Stimulated activated CD4-positive, alpha-beta T cell treated with anti-CD3 and anti-CD28 coated beads, Interleukin-1b, Interleukin-23, amount 100 ng/mL, for 4 hours (primary cell): ENCODE measurements at regions not wholly inside any gene's neighbourhood (a gene's known extent, or its start where the extent isn't known, plus 50 kb on each side); places are given as distances from the start of the nearest gene placed in this dataset.
A peak's percentile ranks its signal among the peaks of the same experiment; 100 is the strongest.
"Not testable (repeated sequence)": the region's sequence is repeated elsewhere in the genome, so short reads cannot be mapped to it uniquely, and the experiment has no call there.

Experiments
- DNase-seq, 2 donors: peaks; one replicate each; pipeline ENCODE4 v3.0.0-alpha.2; 2020; ENCODE audit warnings: low read depth in 2 of 2

DNA sequence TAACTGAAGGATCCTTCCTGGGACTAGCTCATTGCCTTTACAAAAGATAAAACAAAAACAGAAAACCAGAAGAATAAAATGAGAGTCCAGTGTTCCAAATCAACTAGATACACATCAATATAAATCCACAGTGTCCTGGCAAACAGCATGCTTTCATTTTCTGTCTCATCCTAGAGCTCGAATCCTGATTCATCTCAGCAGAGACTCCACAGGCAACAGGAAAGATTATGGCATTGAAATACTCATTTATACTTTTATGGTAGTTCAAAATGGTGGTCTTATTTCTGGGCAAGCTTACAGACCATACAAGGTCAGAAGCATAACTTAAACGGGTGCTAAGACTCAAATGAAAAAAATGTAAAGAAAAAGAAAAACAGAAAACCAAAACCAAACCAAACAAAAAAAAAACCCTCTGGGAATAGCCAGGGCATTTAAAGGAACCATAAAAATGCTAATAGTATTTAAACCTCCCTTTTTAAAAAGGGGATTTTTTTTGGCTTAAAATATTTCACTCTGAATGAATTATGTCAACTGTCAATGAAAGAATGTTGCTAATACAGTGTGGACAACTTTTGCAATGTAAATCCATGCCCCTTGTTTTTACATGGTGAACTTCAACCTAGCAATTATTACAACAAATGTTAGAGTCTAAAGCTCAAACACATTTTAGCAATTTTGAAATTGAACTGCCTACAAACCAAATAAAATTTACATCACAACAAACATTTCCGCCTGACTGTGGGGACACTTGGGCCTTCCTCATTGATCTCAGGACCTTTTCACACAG, 57.9 kb downstream of the GPR101 start:
- DNase-seq: no peak

DNA sequence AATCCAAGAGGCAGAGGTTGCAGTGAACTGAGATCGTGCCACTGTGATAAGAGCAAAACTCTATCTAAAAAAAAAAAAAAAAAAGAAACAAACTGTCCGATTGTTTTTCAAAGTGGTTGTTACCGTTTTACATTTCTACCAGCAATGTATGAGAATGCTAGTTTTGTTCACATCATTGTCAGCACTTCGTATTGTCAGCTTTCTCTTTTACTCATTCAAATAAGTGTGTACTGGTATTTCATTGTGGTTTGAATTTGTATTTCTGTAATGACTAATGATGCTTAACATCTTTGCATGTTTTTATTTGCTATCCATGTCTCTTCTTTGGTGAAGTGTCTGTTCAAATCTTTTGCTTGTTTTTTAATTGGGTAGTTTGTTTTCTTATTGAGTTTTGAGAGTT, 65.8 kb downstream of the GPR101 start:
- DNase-seq: no peak

DNA sequence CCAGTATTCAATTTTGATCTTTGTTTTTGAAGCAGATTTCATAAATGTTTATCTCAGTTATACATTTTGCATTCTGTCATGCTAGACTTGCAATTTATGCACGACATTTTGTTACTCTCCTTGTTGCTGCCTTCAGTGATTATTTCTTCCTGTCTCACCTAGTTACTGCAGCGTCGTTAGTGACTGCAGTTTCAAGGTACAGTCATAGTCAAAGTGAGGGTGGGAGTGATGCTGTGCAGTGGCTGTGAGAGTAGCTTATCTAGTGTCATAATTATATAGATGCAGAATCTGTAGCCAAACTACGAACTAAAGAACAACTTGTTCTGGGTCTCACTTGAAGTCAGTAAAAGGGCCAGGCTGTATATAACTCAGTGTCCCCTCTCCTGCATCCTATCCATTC, 69.8 kb downstream of the GPR101 start:
- no peak for DNase-seq

DNA sequence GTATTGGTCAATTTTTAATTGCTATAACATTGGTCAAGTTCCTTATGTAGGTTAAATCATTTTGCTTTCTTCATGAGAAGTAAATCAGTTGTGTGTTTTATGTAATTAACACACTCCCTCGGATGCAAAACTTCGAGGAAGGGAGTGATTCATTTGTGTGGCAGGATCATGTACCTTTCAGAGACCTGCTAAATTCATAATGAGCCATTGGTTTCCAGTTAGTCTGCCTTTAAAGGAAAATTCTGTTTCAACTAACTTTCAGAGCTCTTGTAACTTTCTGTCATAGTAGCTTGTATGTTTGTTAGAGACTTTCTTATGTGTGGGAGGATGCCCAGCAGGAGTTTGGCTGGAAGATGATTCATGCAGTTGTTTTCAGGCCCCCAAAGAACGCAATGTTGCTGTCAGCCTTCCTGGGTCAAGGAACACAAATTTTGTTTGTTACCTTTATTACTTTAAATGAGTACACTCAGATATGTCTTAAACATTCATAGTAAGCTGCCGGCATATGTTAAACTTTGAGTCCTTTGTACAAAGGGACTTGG, 72.1 kb downstream of the GPR101 start:
- no peak for DNase-seq

DNA sequence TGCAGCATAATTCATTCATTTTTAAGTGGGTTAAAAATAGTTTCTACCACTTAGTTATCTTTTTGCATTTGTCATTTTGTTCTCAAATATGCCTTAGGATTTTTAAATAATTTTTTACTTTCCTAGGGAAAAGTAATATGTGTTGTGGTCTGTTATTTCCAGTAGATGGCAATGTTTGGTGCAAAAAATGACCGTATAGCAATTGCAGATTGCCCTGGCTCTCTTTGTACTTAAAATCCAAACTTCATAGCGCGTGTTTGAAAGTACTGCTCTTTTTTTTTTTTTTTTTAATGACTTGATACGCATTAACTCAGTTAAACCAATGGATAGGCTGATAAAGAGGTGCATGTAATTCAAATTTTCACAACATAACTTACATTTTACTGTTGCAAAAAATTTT, 74.4 kb upstream of the RBMX start:
- no peak for DNase-seq

DNA sequence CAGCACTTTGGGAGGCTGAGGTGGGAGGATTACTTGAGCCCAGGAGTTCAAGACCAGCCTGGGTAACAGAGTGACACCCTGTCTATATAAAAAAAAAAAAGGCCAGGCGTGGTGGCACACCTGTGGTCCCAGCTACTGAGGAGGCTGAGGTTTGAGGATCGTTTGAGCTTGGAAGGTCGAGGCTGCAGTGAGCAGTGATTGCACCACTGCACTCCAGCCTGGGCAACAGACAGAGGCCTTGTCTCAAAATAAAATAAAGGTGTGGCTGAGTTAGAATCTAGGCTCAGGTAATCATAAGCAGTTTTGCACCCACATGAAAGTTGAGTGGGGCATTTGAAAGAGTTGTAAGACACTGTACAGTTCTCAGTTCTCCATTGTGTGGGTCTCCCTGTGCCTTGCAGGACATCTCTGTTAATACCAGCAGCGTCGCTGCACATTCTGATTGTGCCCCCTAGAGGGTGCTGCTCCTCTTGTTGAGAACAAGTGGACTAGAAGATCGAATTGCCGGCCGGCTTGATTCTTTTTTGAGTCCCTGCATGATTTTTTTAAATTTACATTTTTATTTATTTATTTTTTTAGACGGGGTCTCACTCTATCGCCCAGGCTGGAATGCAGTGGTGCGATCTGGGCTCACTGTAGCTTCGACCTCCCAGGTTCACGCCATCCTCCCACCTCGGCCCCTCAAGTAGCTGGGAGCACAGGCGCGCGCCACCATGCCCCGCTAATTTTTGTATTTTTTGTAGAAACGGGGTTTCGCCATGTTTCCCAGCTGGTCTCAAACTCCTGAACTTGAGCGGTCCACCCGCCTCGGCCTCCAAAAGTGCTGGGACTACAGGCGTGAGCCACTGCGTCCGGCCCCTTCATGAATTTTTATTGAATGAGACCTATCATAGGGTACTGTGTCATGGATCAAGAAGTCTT, 73.6 kb upstream of the RBMX start:
- peak; percentile 30 to 35 for DNase-seq

DNA sequence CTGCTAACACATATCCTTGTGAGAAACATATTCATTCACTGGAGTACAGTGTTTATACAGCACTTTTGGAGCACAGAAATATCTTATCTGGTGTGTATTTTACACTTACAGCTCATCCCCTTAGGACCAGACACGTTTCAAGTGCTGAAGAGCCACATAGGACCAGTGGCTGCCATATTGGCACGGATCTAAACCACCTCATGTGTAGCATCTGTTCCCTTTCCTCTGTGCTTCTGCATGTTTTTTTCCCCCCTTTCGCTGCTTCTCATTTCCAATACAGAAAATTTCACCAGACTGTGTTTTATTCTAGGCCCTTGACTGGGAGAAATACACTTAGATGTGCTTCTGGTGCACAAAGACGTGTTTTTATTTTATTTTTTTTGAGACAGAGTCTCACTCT, 69.7 kb upstream of the RBMX start:
- DNase-seq: no peak

DNA sequence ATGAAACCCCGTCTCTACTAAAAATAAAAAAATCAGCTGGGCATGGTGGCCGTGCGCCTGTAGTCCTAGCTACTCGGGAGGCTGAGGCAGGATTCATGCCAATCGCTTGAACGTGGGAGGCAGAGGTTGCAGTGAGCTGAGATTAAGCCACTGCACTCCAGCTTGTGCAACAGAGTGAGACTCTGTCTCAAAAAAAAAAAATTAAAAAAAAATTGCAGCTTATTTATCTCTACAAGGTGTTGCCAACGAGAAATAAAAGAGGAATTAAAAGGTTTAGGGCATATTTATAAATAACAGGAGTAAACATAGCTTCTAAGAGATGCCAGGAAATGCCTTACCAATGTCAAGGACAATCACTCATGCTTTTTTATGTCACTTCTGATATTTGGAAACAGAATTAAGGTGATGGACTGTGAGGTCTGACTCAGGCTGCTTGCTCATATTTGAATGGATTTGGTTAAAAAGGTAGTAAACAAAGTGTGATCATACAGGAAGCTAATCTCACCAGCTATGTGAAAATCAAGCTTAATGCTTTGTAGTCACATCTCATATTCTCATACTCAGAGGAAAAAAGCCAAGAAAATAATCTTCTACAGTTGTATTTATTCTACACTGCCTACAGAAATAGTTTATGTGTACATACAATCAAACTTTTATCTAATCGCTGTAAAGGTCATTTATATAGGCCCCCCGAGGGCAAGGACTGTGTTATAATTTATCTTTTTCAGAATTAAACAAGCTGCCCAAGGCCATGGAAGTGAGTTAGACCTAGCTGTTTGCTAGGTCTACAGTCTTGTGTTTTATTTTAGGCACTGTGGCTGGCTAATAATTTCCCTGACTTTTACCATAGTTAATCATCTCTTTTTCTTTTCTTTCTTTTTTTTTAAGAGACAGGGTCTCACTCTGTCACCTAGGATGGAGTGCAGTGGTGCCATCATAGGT, 61.1 kb upstream of the RBMX start:
- no peak for DNase-seq

DNA sequence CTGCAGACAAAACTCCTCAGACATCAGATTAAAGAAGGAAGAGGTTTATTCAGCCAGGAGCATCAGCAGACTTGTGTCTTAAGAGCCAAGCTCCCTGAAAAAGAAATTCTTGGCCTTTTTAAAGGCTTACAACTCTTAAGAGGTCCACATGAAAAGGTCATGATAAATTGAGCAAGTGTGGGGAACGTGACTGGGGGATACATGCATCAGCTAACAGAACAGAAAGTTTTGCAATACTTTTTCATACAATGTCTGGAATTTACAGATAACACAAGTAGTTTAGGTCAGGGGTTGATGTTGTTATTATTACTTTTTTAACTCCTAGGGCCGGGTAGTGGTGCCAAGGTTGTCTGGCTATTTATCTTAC, 55.6 kb upstream of the RBMX start:
- DNase-seq: no peak

DNA sequence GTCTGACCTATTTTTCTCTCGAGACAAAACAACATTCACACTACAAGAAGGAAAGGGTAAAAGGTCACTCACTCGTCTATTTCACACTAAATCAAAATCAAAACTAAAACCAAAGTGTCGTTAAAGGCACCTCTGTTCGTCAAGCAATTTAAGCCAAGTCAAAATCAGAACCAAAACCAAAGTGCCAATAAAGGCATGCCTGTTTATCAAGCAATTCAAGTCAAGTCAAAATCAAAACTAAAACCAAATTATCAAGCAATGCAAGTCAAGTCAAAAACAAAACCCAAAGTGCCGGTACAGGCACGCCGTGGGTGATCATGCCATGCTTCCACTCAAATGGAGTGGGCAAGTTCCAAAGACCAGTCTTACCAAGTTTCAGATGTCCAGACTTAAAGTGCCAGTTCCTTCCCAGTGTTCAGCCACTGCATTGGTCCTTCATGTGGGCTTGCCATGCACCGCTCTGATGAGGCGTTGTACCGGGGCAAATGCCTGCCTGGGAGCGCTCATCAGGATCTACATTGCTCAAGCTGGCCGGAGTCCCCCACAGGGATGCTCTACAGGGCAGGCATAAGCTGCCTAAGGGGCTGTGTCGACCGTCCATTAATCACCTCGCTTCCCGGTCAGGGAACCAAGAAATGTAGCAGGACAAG, 55.1 kb upstream of the RBMX start:
- not testable (repeated sequence) for DNase-seq

DNA sequence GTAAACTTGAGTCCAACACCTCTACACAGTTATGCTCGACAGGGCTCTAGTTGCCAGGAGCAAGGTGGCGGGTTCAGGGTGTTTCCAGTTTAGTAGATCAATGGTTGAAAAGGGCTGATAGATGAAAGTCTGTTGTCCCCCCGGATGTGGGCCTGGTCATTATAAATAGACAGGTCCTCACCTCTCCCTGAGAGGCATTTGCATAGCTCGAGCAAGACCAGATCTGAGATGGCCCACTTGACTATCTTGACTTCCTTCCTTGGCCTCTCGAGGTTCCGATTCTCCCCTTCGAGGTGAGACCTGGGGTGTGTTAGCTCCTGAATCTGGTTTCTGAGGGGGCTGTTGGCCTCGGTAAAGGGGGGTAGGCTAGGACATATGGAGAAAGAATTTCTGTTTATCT, 54.1 kb upstream of the RBMX start:
- not testable (repeated sequence) for DNase-seq

DNA sequence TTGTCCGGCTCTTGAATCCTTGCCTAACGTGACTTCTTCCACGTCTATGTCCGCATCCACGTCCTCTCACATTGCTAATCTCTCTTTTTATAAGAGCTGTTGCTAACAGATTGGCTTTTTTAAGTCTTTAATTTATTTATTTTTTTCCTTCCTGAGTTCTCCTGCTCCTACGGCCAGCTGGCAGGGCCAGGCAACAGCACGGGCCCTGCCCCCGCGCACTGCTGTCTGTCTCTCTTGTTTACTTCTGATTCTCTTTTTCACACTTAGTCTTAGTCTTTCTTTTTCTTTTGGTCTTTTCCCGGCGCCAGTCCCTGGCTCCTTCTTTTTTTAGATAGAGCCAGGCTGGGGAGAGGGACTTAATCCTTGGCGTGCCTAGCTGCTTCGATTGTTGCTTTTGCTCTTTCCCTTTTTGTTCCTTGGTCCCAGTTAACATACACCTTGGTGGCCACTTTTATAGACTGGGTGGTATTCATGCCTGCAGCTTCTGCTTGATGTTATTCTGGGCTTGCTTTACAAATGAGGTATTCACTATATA, 53.2 kb upstream of the RBMX start:
- no peak for DNase-seq

DNA sequence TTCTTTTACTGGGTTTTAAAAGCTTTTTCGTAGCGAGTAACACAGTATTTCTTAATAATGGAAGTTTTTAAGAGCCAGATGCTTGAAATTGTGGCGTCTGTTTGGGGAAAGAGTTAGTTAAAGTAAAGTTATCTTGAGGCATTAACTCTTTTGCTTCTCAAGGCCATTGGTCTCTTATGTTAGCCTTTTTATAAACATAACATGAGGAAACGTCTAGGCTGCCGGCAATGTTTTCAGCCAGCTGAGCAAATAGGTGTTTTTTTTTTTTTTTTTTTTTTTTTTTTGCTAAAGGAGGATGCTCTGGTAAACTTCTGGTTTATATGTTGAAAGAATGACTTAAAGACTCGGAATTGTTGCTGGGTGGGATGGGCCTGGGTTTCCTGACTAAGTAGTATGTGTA, 51.1 kb upstream of the RBMX start:
- DNase-seq: no peak
